NB4 (cell line): ENCODE measurements at regions not wholly inside any gene's neighbourhood (a gene's known extent, or its start where the extent isn't known, plus 50 kb on each side); places are given as distances from the start of the nearest gene placed in this dataset.

Experiments
- DNase-seq: peaks from one replicate; pipeline ENCODE4 v3.0.0; 2010; ENCODE audit warnings: low read depth
- H3K4me3 ChIP-seq: one replicate; pipeline ENCODE4 v1.5.1; 2011; ENCODE audit warnings: mild to moderate bottlenecking, low read depth, low read length, moderate library complexity
- CTCF ChIP-seq: IDR thresholded peaks from one replicate; pipeline ENCODE4 v1.5.1; 2012; ENCODE audit warnings: low read depth, low read length
- MYC ChIP-seq: IDR thresholded peaks from 2 replicates; pipeline ENCODE4 v1.6.1; 2011; ENCODE audit warnings: low read depth, low read length
- POLR2A ChIP-seq: IDR thresholded peaks from 2 replicates; pipeline ENCODE4 v1.6.1; 2011; ENCODE audit warnings: mild to moderate bottlenecking; ENCODE audit not compliant: insufficient read length; ENCODE audit errors: extremely low read depth
- TF ChIP-seq, protein P1 (sequence below): IDR thresholded peaks from 2 replicates; pipeline ENCODE4 v1.6.1; 2011; ENCODE audit warnings: low read depth, low read length

DNA sequence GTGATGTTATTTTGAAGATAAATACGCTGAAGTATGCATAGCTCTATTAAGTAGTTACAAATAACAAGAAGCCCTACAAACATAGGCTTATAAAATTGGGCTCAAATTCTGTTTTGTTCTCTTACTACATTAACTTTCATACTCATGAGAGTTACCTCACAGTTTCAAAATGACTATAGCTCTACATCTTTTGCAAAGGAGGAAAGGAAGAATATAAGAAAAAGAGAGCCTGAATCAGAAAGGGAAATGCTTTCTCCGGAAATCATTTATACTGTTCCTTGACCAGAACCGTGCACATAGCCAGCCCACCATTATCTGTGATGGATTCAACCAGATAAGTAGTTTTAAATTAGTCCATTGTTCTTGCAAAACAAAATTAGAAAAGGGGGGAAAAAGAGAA is 1252.1 kb downstream of the NCAM2 start:
- no peak for DNase-seq
- TF ChIP-seq CTCF (no peak), POLR2A (no peak), MYC (no peak)
- TF ChIP-seq, protein P1, sequence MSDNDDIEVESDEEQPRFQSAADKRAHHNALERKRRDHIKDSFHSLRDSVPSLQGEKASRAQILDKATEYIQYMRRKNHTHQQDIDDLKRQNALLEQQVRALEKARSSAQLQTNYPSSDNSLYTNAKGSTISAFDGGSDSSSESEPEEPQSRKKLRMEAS: no peak
- no peak overlapping the region for H3K4me3 ChIP-seq

DNA sequence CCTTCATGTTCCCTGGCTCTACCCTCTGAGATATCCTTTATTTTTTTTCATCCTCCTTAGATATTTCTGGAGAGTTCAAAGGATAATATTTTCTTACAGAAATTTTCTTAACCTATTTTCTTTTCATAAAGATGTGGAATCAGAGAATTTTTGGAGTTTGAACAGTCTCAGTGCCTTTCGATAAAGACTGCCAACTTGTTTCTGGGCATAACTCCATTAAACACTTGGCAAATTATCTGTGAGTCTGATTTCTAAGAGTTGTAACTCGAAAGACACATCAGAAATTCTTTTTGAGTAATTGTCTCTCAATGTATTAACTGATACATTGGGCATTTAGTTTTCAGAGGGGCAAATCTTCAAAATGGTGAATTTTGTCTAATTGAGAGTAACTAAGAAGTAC is 1255.6 kb downstream of the NCAM2 start:
- no peak for TF ChIP-seq POLR2A
- TF ChIP-seq CTCF: no peak
- TF ChIP-seq MYC: no peak
- TF ChIP-seq, protein P1: no peak
- H3K4me3 ChIP-seq: no peak overlapping the region
- DNase-seq: no peak

- TF ChIP-seq, protein P1: no peak
- TF ChIP-seq MYC (no peak), CTCF (no peak), POLR2A (no peak)
- DNase-seq: no peak
- no peak overlapping the region for H3K4me3 ChIP-seq
Observed at GRCh38 chr21:22258821-22259220, 1260.6 kb downstream of the NCAM2 start.

DNA sequence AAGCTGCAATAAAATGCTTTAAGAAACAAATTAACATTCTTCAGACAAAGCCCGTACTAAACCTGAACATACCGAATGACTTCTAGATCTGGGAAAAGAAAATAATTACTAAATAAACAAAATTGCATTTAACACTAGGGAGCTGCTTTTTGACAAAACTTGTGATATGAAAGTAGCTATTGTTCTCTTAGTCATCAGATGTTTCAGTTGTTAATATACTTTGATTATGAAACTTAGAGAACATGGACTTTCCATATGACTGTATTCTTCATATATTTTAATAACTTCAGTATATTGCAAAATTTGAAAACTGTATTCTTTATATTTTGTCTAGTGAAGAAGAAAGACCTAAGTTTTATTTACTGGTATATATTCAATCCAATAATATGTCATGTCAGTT is 1262.1 kb downstream of the NCAM2 start:
- no peak for DNase-seq
- TF ChIP-seq CTCF (no peak), POLR2A (no peak), MYC (no peak)
- TF ChIP-seq, protein P1: no peak

GRCh38 chr21:22263890-22264289 is 1265.7 kb downstream of the NCAM2 start:
- no peak overlapping the region for H3K4me3 ChIP-seq
- no peak for DNase-seq
- TF ChIP-seq POLR2A (no peak), MYC (no peak), CTCF (no peak)
- TF ChIP-seq, protein P1: no peak

More for the DNA sequence above, 1262.1 kb downstream of the NCAM2 start:
- H3K4me3 ChIP-seq: no peak overlapping the region

GRCh38 chr21:22277341-22277740 is 1279.1 kb downstream of the NCAM2 start:
- H3K4me3 ChIP-seq: no peak overlapping the region
- no peak for DNase-seq
- TF ChIP-seq POLR2A: no peak
